WTC11 (cell line): ENCODE measurements at regions not wholly inside any gene's neighbourhood (a gene's known extent, or its start where the extent isn't known, plus 50 kb on each side); places are given as distances from the start of the nearest gene placed in this dataset.

Experiments
- ATAC-seq: fragments of 200-7000 bp; cut with Tn5 transposase; 2 replicates; pipeline ENCODE4 v1.10.0; 2021; ENCODE audit warnings: mild to moderate bottlenecking, moderate library complexity
- CTCF ChIA-PET: fragments of 300-600 bp; sonication (Branson Sonifier 250); formaldehyde crosslinking; loops from one replicate; lab custom pipeline; 2021; ENCODE audit warnings: antibody characterized with exemption; lab: Charles Lee
- POLR2A ChIA-PET: fragments of 350-600 bp; sonication (Branson Sonifier 250); formaldehyde crosslinking; loops from one replicate; lab custom pipeline; 2021; ENCODE audit warnings: antibody characterized with exemption; lab: Charles Lee
- DNase-seq: peaks from one replicate; pipeline ENCODE4 v3.0.0; 2021; ENCODE audit warnings: low spot score
- H3K27ac Mint-ChIP-seq: 2 replicates; pipeline ENCODE4 v1.8.0; 2021; ENCODE audit warnings: mixed read lengths
- H3K27me3 Mint-ChIP-seq: 2 replicates; pipeline ENCODE4 v1.8.0; 2021; ENCODE audit warnings: low read depth, mild to moderate bottlenecking, moderate library complexity, mixed read lengths
- H3K36me3 Mint-ChIP-seq: 2 replicates; pipeline ENCODE4 v1.8.0; 2021; ENCODE audit warnings: mixed read lengths
- H3K4me1 Mint-ChIP-seq: 2 replicates; pipeline ENCODE4 v1.8.0; 2022; ENCODE audit warnings: mixed read lengths
- H3K4me3 Mint-ChIP-seq: 2 replicates; pipeline ENCODE4 v1.8.0; 2021; ENCODE audit warnings: mild to moderate bottlenecking, moderate library complexity, mixed read lengths
- H3K9me3 Mint-ChIP-seq: 2 replicates; pipeline ENCODE4 v1.8.0; 2021; ENCODE audit warnings: mixed read lengths
- EMX1 ChIP-seq: fragments of 250-450 bp; sonication (Bioruptor Pico); IDR thresholded peaks from 2 replicates; pipeline ENCODE4 v1.8.0; 2021; ENCODE audit warnings: mild to moderate bottlenecking
- FOXJ3 ChIP-seq: sonication (generic); formaldehyde crosslinking; IDR thresholded peaks from 2 replicates; pipeline ENCODE4 v1.9.0; 2021; ENCODE audit warnings: missing genetic modification reagents, mild to moderate bottlenecking, borderline replicate concordance
- GRHL2 ChIP-seq: fragments of 250-450 bp; sonication (Bioruptor Pico); IDR thresholded peaks from 2 replicates; pipeline ENCODE4 v1.8.0; 2022; ENCODE audit warnings: mild to moderate bottlenecking, moderate library complexity; ENCODE audit not compliant: insufficient replicate concordance, severe bottlenecking
- GTF2I ChIP-seq: fragments of 250-450 bp; sonication (Bioruptor Pico); conservative IDR thresholded peaks from 2 replicates; pipeline ENCODE4 v1.4.0; 2021; ENCODE audit warnings: mild to moderate bottlenecking
- HMGXB4 ChIP-seq: sonication (generic); formaldehyde crosslinking; IDR thresholded peaks from 2 replicates; pipeline ENCODE4 v1.8.1; 2023; ENCODE audit warnings: mild to moderate bottlenecking, moderate library complexity, missing genetic modification reagents
- KAT7 ChIP-seq: sonication (generic); formaldehyde crosslinking; IDR thresholded peaks from 2 replicates; pipeline ENCODE4 v1.8.1; 2023; ENCODE audit warnings: missing genetic modification reagents, mild to moderate bottlenecking, borderline replicate concordance
- MXD4 ChIP-seq: fragments of 250-450 bp; sonication (Bioruptor Pico); IDR thresholded peaks from 2 replicates; pipeline ENCODE4 v1.8.0; 2021; ENCODE audit warnings: mild to moderate bottlenecking, moderate library complexity, borderline replicate concordance
- MYBL2 ChIP-seq: sonication (generic); formaldehyde crosslinking; IDR thresholded peaks from 2 replicates; pipeline ENCODE4 v1.8.1; 2023; ENCODE audit warnings: mild to moderate bottlenecking, moderate library complexity, missing genetic modification reagents
- NFE2L1 ChIP-seq: sonication (generic); formaldehyde crosslinking; IDR thresholded peaks from 2 replicates; pipeline ENCODE4 v1.8.1; 2023; ENCODE audit warnings: missing genetic modification reagents
- RELA ChIP-seq: sonication (generic); formaldehyde crosslinking; IDR thresholded peaks from 2 replicates; pipeline ENCODE4 v1.8.1; 2022; ENCODE audit warnings: missing genetic modification reagents, mild to moderate bottlenecking, borderline replicate concordance
- SOX15 ChIP-seq: fragments of 250-450 bp; sonication (Bioruptor Pico); IDR thresholded peaks from 2 replicates; pipeline ENCODE4 v1.9.0; 2021; ENCODE audit warnings: mild to moderate bottlenecking
- TCF7 ChIP-seq: sonication (generic); formaldehyde crosslinking; IDR thresholded peaks from 2 replicates; pipeline ENCODE4 v1.8.0; 2022; ENCODE audit warnings: mild to moderate bottlenecking, low read depth, missing genetic modification reagents, moderate library complexity
- ZNF263 ChIP-seq: sonication (generic); formaldehyde crosslinking; IDR thresholded peaks from 2 replicates; pipeline ENCODE4 v1.8.1; 2022; ENCODE audit warnings: low read depth, mild to moderate bottlenecking, moderate library complexity, missing genetic modification reagents
- ZNF317 ChIP-seq: sonication (generic); formaldehyde crosslinking; IDR thresholded peaks from 2 replicates; pipeline ENCODE4 v1.8.1; 2023; ENCODE audit warnings: low read depth, mild to moderate bottlenecking, moderate library complexity, missing genetic modification reagents, borderline replicate concordance
- ZNF425 ChIP-seq: fragments of 250-450 bp; sonication (Bioruptor Pico); conservative IDR thresholded peaks from 2 replicates; pipeline ENCODE4 v1.9.0; 2021; ENCODE audit warnings: mild to moderate bottlenecking
- TF ChIP-seq, protein P1 (sequence below): sonication (generic); formaldehyde crosslinking; IDR thresholded peaks from 2 replicates; pipeline ENCODE4 v1.8.1; 2023; ENCODE audit warnings: mild to moderate bottlenecking, missing genetic modification reagents, moderate library complexity
- TF ChIP-seq, protein P2 (sequence below): fragments of 250-450 bp; sonication (Bioruptor Pico); IDR thresholded peaks from 2 replicates; pipeline ENCODE4 v1.9.0; 2021; ENCODE audit warnings: mild to moderate bottlenecking
- TF ChIP-seq, protein P3 (sequence below): sonication (generic); formaldehyde crosslinking; IDR thresholded peaks from 2 replicates; pipeline ENCODE4 v1.8.1; 2023; ENCODE audit warnings: mild to moderate bottlenecking, missing genetic modification reagents, moderate library complexity
- TF ChIP-seq, protein P4 (sequence below): fragments of 250-450 bp; sonication (Bioruptor Pico); IDR thresholded peaks from 2 replicates; pipeline ENCODE4 v1.9.0; 2021; ENCODE audit warnings: mild to moderate bottlenecking, borderline replicate concordance

DNA sequence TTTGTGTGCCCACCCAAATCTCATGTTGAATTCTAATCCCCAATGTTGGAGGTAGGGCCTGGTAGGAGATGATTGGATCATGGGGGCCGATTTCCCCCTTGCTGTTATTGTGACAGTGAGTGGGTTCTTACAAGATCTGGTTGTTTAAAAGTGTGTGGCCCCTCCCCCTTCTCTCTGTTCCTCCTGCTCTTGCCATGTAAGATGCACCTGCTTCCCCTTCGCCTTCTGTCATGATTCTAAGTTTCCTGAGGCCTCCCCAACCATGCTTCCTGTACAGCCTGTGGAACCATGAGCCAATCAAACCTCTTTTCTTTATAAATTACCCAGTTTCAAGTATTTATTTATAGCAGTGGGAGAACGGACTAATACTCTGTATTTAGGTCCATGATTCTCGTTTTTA is 588.1 kb downstream of the DCDC2C start (continued):
- TF ChIP-seq RELA (CRISPR knock-in tag) = no peak
- TF ChIP-seq, protein P1, sequence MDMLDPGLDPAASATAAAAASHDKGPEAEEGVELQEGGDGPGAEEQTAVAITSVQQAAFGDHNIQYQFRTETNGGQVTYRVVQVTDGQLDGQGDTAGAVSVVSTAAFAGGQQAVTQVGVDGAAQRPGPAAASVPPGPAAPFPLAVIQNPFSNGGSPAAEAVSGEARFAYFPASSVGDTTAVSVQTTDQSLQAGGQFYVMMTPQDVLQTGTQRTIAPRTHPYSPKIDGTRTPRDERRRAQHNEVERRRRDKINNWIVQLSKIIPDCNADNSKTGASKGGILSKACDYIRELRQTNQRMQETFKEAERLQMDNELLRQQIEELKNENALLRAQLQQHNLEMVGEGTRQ = no peak
- TF ChIP-seq, protein P2, sequence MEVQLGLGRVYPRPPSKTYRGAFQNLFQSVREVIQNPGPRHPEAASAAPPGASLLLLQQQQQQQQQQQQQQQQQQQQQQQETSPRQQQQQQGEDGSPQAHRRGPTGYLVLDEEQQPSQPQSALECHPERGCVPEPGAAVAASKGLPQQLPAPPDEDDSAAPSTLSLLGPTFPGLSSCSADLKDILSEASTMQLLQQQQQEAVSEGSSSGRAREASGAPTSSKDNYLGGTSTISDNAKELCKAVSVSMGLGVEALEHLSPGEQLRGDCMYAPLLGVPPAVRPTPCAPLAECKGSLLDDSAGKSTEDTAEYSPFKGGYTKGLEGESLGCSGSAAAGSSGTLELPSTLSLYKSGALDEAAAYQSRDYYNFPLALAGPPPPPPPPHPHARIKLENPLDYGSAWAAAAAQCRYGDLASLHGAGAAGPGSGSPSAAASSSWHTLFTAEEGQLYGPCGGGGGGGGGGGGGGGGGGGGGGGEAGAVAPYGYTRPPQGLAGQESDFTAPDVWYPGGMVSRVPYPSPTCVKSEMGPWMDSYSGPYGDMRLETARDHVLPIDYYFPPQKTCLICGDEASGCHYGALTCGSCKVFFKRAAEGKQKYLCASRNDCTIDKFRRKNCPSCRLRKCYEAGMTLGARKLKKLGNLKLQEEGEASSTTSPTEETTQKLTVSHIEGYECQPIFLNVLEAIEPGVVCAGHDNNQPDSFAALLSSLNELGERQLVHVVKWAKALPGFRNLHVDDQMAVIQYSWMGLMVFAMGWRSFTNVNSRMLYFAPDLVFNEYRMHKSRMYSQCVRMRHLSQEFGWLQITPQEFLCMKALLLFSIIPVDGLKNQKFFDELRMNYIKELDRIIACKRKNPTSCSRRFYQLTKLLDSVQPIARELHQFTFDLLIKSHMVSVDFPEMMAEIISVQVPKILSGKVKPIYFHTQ (CRISPR knock-in tag) = no peak
- no peak for TF ChIP-seq MYBL2 (CRISPR knock-in tag)
- TF ChIP-seq GRHL2 (CRISPR knock-in tag) = no peak
- TF ChIP-seq MXD4 = no peak

- peaks cover 60% of the 10 kb centered on the region for H3K36me3 Mint-ChIP-seq
- POLR2A ChIA-PET = no interaction called here
- CTCF ChIA-PET = no interaction called here
- H3K9me3 Mint-ChIP-seq = peaks cover 76% of the 10 kb centered on the region
- no peak overlapping the region for H3K27ac Mint-ChIP-seq
- no peak overlapping the region for H3K4me3 Mint-ChIP-seq
- H3K4me1 Mint-ChIP-seq = no peaks in the 10 kb centered on the region
- DNase-seq = no peak
- peaks cover 6% of the 10 kb centered on the region for H3K27me3 Mint-ChIP-seq
- no peak for ATAC-seq
- no peak for TF ChIP-seq FOXJ3 (CRISPR knock-in tag)
- TF ChIP-seq ZNF317 (CRISPR knock-in tag) = no peak
- TF ChIP-seq, protein P3, sequence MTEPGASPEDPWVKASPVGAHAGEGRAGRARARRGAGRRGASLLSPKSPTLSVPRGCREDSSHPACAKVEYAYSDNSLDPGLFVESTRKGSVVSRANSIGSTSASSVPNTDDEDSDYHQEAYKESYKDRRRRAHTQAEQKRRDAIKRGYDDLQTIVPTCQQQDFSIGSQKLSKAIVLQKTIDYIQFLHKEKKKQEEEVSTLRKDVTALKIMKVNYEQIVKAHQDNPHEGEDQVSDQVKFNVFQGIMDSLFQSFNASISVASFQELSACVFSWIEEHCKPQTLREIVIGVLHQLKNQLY (CRISPR knock-in tag) = no peak
- no peak for TF ChIP-seq NFE2L1 (CRISPR knock-in tag)
- no peak for TF ChIP-seq GTF2I (CRISPR knock-in tag)
- no peak for TF ChIP-seq KAT7 (CRISPR knock-in tag)
- TF ChIP-seq, protein P4, sequence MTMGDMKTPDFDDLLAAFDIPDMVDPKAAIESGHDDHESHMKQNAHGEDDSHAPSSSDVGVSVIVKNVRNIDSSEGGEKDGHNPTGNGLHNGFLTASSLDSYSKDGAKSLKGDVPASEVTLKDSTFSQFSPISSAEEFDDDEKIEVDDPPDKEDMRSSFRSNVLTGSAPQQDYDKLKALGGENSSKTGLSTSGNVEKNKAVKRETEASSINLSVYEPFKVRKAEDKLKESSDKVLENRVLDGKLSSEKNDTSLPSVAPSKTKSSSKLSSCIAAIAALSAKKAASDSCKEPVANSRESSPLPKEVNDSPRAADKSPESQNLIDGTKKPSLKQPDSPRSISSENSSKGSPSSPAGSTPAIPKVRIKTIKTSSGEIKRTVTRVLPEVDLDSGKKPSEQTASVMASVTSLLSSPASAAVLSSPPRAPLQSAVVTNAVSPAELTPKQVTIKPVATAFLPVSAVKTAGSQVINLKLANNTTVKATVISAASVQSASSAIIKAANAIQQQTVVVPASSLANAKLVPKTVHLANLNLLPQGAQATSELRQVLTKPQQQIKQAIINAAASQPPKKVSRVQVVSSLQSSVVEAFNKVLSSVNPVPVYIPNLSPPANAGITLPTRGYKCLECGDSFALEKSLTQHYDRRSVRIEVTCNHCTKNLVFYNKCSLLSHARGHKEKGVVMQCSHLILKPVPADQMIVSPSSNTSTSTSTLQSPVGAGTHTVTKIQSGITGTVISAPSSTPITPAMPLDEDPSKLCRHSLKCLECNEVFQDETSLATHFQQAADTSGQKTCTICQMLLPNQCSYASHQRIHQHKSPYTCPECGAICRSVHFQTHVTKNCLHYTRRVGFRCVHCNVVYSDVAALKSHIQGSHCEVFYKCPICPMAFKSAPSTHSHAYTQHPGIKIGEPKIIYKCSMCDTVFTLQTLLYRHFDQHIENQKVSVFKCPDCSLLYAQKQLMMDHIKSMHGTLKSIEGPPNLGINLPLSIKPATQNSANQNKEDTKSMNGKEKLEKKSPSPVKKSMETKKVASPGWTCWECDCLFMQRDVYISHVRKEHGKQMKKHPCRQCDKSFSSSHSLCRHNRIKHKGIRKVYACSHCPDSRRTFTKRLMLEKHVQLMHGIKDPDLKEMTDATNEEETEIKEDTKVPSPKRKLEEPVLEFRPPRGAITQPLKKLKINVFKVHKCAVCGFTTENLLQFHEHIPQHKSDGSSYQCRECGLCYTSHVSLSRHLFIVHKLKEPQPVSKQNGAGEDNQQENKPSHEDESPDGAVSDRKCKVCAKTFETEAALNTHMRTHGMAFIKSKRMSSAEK (CRISPR knock-in tag) = no peak
- TF ChIP-seq ZNF263 (CRISPR knock-in tag) = no peak
- TF ChIP-seq, protein P1 = no peak
- TF ChIP-seq RELA (CRISPR knock-in tag) = no peak
- TF ChIP-seq EMX1 (CRISPR knock-in tag) = no peak
- no peak for TF ChIP-seq SOX15 (CRISPR knock-in tag)
- no peak for TF ChIP-seq ZNF425 (CRISPR knock-in tag)
- no peak for TF ChIP-seq HMGXB4 (CRISPR knock-in tag)
- TF ChIP-seq, protein P2 (CRISPR knock-in tag) = no peak
- TF ChIP-seq TCF7 = no peak
Measured at GRCh38 chr2:4295680-4296079, 592.3 kb downstream of the DCDC2C start.
